ENCODE measurements at regions not wholly inside any gene's neighbourhood (a gene's known extent, or its start where the extent isn't known, plus 50 kb on each side); places are given as distances from the start of the nearest gene placed in this dataset.

DNA sequence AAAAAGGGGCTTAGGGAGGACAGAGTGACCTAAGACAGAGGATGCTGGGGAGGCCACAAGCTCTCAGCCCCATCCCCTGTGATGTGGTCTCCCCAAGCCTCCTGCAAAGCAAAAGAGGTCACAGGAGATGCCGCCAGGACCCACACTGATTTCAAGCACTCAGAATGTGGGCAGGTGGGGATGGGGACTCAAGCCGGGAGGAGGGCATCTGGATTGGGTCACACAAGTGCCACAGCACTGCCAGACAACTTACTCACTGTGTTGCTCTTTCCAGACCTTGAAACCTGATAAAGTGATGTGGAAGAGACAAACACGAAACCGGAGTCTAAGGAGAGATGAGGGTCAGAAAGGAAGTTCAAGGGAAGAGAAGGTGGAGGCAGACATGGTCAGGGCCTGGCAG is 95.7 kb downstream of the TTC32 start:
- TF ChIP-seq, protein P1, sequence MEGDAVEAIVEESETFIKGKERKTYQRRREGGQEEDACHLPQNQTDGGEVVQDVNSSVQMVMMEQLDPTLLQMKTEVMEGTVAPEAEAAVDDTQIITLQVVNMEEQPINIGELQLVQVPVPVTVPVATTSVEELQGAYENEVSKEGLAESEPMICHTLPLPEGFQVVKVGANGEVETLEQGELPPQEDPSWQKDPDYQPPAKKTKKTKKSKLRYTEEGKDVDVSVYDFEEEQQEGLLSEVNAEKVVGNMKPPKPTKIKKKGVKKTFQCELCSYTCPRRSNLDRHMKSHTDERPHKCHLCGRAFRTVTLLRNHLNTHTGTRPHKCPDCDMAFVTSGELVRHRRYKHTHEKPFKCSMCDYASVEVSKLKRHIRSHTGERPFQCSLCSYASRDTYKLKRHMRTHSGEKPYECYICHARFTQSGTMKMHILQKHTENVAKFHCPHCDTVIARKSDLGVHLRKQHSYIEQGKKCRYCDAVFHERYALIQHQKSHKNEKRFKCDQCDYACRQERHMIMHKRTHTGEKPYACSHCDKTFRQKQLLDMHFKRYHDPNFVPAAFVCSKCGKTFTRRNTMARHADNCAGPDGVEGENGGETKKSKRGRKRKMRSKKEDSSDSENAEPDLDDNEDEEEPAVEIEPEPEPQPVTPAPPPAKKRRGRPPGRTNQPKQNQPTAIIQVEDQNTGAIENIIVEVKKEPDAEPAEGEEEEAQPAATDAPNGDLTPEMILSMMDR (IDR thresholded peaks at IDR 0.05): no peak
- no peak for TF ChIP-seq POLR2A (IDR thresholded peaks at IDR 0.05)

All from adrenal gland (tissue), 5 donors.